ENCODE measurements at regions not wholly inside any gene's neighbourhood (a gene's known extent, or its start where the extent isn't known, plus 50 kb on each side); places are given as distances from the start of the nearest gene placed in this dataset.

DNA sequence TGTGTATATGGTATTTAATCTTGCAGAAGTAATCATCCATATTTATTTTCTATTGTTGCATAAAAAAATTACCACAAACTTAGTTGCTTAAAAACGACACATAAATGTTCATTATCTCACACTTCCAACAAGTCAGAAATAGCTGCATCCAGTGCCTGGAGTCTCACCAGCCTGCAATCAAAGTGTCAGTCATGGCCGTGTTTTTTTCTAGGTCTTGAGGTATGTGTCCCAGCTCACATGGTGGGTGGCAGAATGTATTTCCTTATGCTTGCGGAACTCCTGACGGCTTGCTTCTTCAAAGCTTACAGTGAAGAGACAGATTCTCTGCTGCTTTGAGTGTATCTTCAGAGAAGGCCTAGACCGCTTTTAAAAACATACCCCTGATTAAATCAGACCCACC lies 670.2 kb upstream of the LMO3 start:
- Histone ChIP-seq H3K27ac (ENCODE audit: low read depth, low read length) (no peak overlapping the region), H3K9me3 (ENCODE audit: control insufficient read depth, insufficient read depth, low read length) (peaks cover 6% of the 10 kb centered on the region), H3K27me3 (ENCODE audit: control insufficient read depth, insufficient read depth, low read length) (no peaks in the 10 kb centered on the region), H3K4me3 (ENCODE audit: low read depth, low read length) (no peak overlapping the region)
- TF ChIP-seq, protein P1, sequence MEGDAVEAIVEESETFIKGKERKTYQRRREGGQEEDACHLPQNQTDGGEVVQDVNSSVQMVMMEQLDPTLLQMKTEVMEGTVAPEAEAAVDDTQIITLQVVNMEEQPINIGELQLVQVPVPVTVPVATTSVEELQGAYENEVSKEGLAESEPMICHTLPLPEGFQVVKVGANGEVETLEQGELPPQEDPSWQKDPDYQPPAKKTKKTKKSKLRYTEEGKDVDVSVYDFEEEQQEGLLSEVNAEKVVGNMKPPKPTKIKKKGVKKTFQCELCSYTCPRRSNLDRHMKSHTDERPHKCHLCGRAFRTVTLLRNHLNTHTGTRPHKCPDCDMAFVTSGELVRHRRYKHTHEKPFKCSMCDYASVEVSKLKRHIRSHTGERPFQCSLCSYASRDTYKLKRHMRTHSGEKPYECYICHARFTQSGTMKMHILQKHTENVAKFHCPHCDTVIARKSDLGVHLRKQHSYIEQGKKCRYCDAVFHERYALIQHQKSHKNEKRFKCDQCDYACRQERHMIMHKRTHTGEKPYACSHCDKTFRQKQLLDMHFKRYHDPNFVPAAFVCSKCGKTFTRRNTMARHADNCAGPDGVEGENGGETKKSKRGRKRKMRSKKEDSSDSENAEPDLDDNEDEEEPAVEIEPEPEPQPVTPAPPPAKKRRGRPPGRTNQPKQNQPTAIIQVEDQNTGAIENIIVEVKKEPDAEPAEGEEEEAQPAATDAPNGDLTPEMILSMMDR (IDR thresholded peaks at IDR 0.05; ENCODE audit: low read depth, low read length), result no peak
- CTCF ChIA-PET, result no interaction called here
- DNase-seq (ENCODE audit: low read depth, low spot score), result no peak
- POLR2A ChIA-PET, result no interaction called here

DNA sequence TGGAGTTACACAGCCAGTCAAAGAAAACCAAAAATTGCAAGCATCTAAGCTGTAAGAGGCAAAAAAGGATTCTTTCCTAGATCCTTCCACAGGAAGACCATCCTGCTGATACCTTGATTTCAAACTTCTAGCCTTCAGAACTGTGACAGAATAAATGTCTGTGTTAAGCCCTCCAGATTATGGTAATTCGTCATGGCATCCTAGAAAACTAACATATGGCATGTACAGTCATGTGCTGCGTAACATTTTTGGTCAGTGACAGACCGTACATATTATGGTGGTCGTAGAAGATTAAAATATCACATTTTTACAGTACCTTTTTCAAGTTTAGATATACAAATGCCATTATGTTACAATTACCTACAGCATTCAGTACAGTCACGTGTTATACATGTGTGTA lies 660.9 kb upstream of the LMO3 start:
- Histone ChIP-seq H3K27me3 (ENCODE audit: control insufficient read depth, insufficient read depth, low read length) (no peaks in the 10 kb centered on the region), H3K4me3 (ENCODE audit: low read depth, low read length) (no peak overlapping the region), H3K9me3 (ENCODE audit: control insufficient read depth, insufficient read depth, low read length) (peaks cover 12% of the 10 kb centered on the region), H3K27ac (ENCODE audit: low read depth, low read length) (no peak overlapping the region)
- ChIA-PET CTCF (no interaction called here), POLR2A (no interaction called here)
- no peak for DNase-seq (ENCODE audit: low read depth, low spot score)
- TF ChIP-seq, protein P1 (IDR thresholded peaks at IDR 0.05; ENCODE audit: low read depth, low read length), result no peak

DNA sequence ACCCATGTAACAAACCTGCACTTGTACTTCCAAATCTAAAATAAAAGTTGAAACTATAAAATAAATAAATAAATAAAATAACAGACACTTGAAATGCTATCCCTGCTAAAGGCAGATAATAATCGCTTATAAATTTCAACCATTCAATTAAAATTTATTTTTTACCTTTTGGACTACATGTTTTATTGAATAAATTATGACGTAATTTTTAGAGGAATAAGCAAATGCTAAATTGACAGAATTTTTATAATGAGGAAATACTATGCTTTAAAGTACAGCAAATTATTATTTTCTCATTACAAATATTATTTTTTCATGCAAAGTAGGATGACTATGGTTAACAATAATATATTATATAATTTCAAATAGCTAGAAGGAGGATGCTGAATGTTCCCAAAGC lies 658.6 kb upstream of the LMO3 start:
- H3K4me3 ChIP-seq (ENCODE audit: low read depth, low read length), result no peak overlapping the region
- DNase-seq (ENCODE audit: low read depth, low spot score), result no peak
- H3K9me3 ChIP-seq (ENCODE audit: control insufficient read depth, insufficient read depth, low read length), result peaks cover 14% of the 10 kb centered on the region
- TF ChIP-seq, protein P1 (IDR thresholded peaks at IDR 0.05; ENCODE audit: low read depth, low read length), result no peak
- no peaks in the 10 kb centered on the region for H3K27me3 ChIP-seq (ENCODE audit: control insufficient read depth, insufficient read depth, low read length)
- CTCF ChIA-PET, result no interaction called here
- no peak overlapping the region for H3K27ac ChIP-seq (ENCODE audit: low read depth, low read length)
- POLR2A ChIA-PET, result no interaction called here

DNA sequence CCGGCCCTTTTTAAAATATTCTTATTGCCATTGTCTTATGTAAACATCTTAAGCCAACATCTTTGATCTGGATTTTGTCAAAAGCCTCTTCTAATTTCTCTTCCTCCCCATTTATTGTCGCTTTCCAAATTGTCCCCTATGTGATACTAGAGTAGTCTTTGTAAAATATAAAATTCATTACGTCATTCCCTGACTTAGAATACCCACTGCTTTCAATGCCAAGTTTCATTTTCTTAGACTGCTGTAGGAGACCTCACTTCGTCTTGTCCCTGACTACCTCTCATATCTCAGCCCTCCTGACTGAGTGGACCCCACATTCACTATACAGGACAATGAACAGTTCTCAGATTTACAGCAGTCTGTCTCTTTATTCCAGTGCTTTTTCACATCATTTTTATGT lies 633.9 kb upstream of the LMO3 start:
- CTCF ChIA-PET, result no interaction called here
- POLR2A ChIA-PET, result no interaction called here
- no peak for DNase-seq (ENCODE audit: low read depth, low spot score)
- Histone ChIP-seq H3K4me3 (ENCODE audit: low read depth, low read length) (no peak overlapping the region), H3K27me3 (ENCODE audit: control insufficient read depth, insufficient read depth, low read length) (no peaks in the 10 kb centered on the region), H3K27ac (ENCODE audit: low read depth, low read length) (no peak overlapping the region), H3K9me3 (ENCODE audit: control insufficient read depth, insufficient read depth, low read length) (peaks cover 3% of the 10 kb centered on the region; the same call in 1 of the 2 replicates)
- TF ChIP-seq, protein P1 (IDR thresholded peaks at IDR 0.05; ENCODE audit: low read depth, low read length), result no peak

DNA sequence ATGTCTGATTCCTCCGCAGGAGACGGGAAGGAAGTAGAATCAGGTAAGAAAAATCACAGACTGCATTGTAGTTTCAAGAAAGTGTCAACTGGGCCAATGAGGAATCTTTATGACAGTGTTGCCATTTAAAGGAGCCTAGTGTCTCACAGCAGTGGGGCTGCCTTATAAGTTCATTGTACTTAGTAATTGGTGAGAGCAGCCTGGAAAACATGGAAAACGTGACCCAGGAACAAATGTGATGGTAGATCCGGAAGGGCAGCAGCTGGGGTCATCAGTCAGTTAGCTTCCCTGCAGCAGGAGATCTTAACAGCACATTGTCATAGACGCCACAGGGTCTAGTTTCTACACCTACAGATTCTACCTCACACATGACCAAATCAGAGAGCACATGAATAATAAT lies 630.0 kb upstream of the LMO3 start:
- POLR2A ChIA-PET, result no interaction called here

More for the DNA sequence above, 630.0 kb upstream of the LMO3 start:
- H3K4me3 ChIP-seq (ENCODE audit: low read depth, low read length), result no peak overlapping the region
- no peak overlapping the region for H3K27ac ChIP-seq (ENCODE audit: low read depth, low read length)
- TF ChIP-seq, protein P1 (IDR thresholded peaks at IDR 0.05; ENCODE audit: low read depth, low read length), result no peak
- no peaks in the 10 kb centered on the region for H3K27me3 ChIP-seq (ENCODE audit: control insufficient read depth, insufficient read depth, low read length)
- CTCF ChIA-PET, result no interaction called here
- no peak for DNase-seq (ENCODE audit: low read depth, low spot score)
- peaks cover 3% of the 10 kb centered on the region; the same call in 1 of the 2 replicates for H3K9me3 ChIP-seq (ENCODE audit: control insufficient read depth, insufficient read depth, low read length)
